ENCODE measurements at regions not wholly inside any gene's neighbourhood (a gene's known extent, or its start where the extent isn't known, plus 50 kb on each side); places are given as distances from the start of the nearest gene placed in this dataset.
A peak's percentile ranks its signal among the peaks of the same experiment; 100 is the strongest.

- Histone ChIP-seq H3K27ac (no peak overlapping the region), H3K36me3 (no peaks in the 10 kb centered on the region), H3K4me1 (no peaks in the 10 kb centered on the region), H3K4me3 (no peak overlapping the region), H3K9me3 (no peaks in the 10 kb centered on the region), H3K27me3 (no peaks in the 10 kb centered on the region)
- intact Hi-C loops (cut with DNase I): no loop called here
- no peak for ATAC-seq
- no peak for DNase-seq
- TF ChIP-seq, protein P1, sequence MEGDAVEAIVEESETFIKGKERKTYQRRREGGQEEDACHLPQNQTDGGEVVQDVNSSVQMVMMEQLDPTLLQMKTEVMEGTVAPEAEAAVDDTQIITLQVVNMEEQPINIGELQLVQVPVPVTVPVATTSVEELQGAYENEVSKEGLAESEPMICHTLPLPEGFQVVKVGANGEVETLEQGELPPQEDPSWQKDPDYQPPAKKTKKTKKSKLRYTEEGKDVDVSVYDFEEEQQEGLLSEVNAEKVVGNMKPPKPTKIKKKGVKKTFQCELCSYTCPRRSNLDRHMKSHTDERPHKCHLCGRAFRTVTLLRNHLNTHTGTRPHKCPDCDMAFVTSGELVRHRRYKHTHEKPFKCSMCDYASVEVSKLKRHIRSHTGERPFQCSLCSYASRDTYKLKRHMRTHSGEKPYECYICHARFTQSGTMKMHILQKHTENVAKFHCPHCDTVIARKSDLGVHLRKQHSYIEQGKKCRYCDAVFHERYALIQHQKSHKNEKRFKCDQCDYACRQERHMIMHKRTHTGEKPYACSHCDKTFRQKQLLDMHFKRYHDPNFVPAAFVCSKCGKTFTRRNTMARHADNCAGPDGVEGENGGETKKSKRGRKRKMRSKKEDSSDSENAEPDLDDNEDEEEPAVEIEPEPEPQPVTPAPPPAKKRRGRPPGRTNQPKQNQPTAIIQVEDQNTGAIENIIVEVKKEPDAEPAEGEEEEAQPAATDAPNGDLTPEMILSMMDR (IDR thresholded peaks at IDR 0.05): no peak
These were observed 331.5 kb upstream of the EMCN start for GRCh38 chr4:100849319-100849718.

DNA sequence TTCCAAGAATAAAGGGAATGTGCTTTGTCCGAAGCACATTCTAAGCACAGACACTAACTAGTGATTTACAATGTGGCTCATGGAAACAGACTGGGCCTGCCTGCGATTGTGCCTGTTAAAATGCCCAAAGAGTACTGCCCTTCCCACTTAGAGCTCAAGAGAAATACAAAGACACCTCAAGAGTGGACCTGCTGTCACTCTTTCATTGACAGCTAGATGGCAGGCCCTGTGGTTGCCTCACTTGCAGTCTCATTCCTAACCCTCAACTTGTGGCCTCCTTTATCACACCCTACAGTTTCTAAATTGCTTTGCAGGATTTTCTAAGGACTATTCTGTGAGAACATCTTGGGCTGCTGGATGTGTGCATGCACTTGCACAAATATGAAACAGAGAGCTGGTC lies 331.0 kb upstream of the EMCN start:
- no peaks in the 10 kb centered on the region for H3K9me3 ChIP-seq
- TF ChIP-seq, protein P1 (IDR thresholded peaks at IDR 0.05): no peak
- DNase-seq (no peak), ATAC-seq (peak; percentile 36)
- no peak overlapping the region for H3K27ac ChIP-seq
- intact Hi-C loops (cut with DNase I): no loop called here
- H3K4me3 ChIP-seq: no peak overlapping the region
- H3K27me3 ChIP-seq: no peaks in the 10 kb centered on the region
- no peaks in the 10 kb centered on the region for H3K4me1 ChIP-seq
- no peaks in the 10 kb centered on the region for H3K36me3 ChIP-seq

GRCh38 chr4:100843910-100844309 lies 326.1 kb upstream of the EMCN start:
- Histone ChIP-seq H3K36me3 (no peaks in the 10 kb centered on the region), H3K4me1 (no peaks in the 10 kb centered on the region), H3K9me3 (no peaks in the 10 kb centered on the region), H3K4me3 (no peak overlapping the region), H3K27ac (no peak overlapping the region), H3K27me3 (no peaks in the 10 kb centered on the region)
- no peak for DNase-seq
- intact Hi-C loops (cut with DNase I): no loop called here
- TF ChIP-seq, protein P1 (IDR thresholded peaks at IDR 0.05): no peak
- no peak for ATAC-seq

GRCh38 chr4:100842856-100843255 lies 325.0 kb upstream of the EMCN start:
- Histone ChIP-seq H3K9me3 (no peaks in the 10 kb centered on the region), H3K4me1 (no peaks in the 10 kb centered on the region), H3K27ac (no peak overlapping the region), H3K4me3 (no peak overlapping the region), H3K36me3 (no peaks in the 10 kb centered on the region), H3K27me3 (no peaks in the 10 kb centered on the region)
- intact Hi-C loops (cut with DNase I): no loop called here
- TF ChIP-seq, protein P1 (IDR thresholded peaks at IDR 0.05): no peak
- peak; percentile 57 for ATAC-seq
- no peak for DNase-seq

DNA sequence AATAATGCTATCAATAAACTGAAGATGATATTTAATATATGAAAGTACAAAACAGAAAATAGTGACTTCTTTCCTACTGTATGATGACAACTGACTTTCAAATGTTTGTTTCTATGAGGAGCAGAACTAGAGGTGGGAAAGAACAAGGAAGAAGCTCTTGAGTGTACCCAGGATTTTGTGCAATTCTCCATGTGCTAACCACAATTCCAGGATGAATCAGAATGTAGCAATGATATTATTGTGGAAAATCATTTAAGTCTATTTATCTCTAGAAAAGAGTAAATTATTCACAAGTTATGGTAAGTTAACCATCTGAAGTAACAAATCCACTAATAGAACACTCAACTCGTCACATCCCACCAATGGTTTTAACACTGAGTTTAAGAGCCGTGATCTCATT lies 324.1 kb upstream of the EMCN start:
- H3K36me3 ChIP-seq: no peaks in the 10 kb centered on the region
- intact Hi-C loops (cut with DNase I): no loop called here
- no peaks in the 10 kb centered on the region for H3K9me3 ChIP-seq
- TF ChIP-seq, protein P1 (IDR thresholded peaks at IDR 0.05): no peak
- H3K27ac ChIP-seq: no peak overlapping the region
- no peaks in the 10 kb centered on the region for H3K27me3 ChIP-seq
- no peaks in the 10 kb centered on the region for H3K4me1 ChIP-seq
- H3K4me3 ChIP-seq: no peak overlapping the region
- ATAC-seq (no peak), DNase-seq (no peak)

- Histone ChIP-seq H3K36me3 (no peaks in the 10 kb centered on the region), H3K4me3 (no peak overlapping the region), H3K27me3 (no peaks in the 10 kb centered on the region), H3K27ac (no peak overlapping the region), H3K9me3 (no peaks in the 10 kb centered on the region), H3K4me1 (no peaks in the 10 kb centered on the region)
- DNase-seq (no peak), ATAC-seq (no peak)
- TF ChIP-seq, protein P1 (IDR thresholded peaks at IDR 0.05): no peak
- intact Hi-C loops (cut with DNase I): no loop called here
These were observed 321.9 kb upstream of the EMCN start for GRCh38 chr4:100839712-100840111.
